ENCODE measurements at regions not wholly inside any gene's neighbourhood (a gene's known extent, or its start where the extent isn't known, plus 50 kb on each side); places are given as distances from the start of the nearest gene placed in this dataset.
A peak's percentile ranks its signal among the peaks of the same experiment; 100 is the strongest.

DNA sequence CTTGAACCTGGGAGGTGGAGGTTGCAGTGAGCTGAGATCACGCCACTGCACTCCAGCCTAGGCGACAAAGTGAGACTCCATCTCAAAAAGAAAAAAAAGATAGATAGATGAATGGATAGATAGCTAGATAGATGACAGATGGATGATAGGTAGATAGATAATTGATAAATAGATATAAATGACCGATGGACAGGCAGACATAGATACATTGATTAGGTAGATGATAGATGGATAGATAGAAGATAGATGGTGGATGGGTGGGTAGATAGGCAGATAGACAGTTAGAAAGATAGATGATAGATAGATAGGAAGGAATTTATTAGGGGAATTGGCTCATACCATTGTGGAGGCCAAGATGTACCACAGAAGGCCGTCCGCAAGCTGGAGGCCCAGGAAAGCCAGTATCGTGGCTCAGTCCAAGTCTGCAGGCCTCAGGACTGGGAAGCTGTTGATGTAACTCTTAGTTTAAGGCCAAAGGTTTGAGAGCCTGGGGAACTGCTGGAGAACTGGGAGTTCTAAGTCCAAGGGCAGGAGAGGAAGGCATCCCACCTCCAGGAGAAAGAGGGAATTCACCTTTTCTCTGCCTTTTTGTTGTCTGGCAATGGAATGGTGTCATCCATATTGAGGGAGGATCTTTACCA lies 156.1 kb downstream of the SEC14L1 start (continued):
- TF ChIP-seq, protein P1, sequence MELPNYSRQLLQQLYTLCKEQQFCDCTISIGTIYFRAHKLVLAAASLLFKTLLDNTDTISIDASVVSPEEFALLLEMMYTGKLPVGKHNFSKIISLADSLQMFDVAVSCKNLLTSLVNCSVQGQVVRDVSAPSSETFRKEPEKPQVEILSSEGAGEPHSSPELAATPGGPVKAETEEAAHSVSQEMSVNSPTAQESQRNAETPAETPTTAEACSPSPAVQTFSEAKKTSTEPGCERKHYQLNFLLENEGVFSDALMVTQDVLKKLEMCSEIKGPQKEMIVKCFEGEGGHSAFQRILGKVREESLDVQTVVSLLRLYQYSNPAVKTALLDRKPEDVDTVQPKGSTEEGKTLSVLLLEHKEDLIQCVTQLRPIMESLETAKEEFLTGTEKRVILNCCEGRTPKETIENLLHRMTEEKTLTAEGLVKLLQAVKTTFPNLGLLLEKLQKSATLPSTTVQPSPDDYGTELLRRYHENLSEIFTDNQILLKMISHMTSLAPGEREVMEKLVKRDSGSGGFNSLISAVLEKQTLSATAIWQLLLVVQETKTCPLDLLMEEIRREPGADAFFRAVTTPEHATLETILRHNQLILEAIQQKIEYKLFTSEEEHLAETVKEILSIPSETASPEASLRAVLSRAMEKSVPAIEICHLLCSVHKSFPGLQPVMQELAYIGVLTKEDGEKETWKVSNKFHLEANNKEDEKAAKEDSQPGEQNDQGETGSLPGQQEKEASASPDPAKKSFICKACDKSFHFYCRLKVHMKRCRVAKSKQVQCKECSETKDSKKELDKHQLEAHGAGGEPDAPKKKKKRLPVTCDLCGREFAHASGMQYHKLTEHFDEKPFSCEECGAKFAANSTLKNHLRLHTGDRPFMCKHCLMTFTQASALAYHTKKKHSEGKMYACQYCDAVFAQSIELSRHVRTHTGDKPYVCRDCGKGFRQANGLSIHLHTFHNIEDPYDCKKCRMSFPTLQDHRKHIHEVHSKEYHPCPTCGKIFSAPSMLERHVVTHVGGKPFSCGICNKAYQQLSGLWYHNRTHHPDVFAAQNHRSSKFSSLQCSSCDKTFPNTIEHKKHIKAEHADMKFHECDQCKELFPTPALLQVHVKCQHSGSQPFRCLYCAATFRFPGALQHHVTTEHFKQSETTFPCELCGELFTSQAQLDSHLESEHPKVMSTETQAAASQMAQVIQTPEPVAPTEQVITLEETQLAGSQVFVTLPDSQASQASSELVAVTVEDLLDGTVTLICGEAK (IDR thresholded peaks at IDR 0.05) = no peak
- TF ChIP-seq, protein P1 (CRISPR knock-in tag; IDR thresholded peaks at IDR 0.05) = no peak
- TF ChIP-seq MAF1 (CRISPR knock-in tag; IDR thresholded peaks at IDR 0.05; ENCODE audit: borderline replicate concordance) (no peak), ZNF737 (CRISPR knock-in tag; IDR thresholded peaks at IDR 0.05; ENCODE audit: borderline replicate concordance) (no peak), ZNF552 (CRISPR knock-in tag; IDR thresholded peaks at IDR 0.05; ENCODE audit: borderline replicate concordance) (no peak), CENPX (CRISPR knock-in tag; IDR thresholded peaks at IDR 0.05) (no peak), HCFC1 (IDR thresholded peaks at IDR 0.05; ENCODE audit: low read depth, low read length) (no peak), ZSCAN25 (CRISPR knock-in tag; IDR thresholded peaks at IDR 0.05) (no peak), ZNF282 (IDR thresholded peaks at IDR 0.05; ENCODE audit: partially characterized antibody) (no peak), FOXA1 (IDR thresholded peaks at IDR 0.05) (no peak), FOXA1 (CRISPR knock-in tag; IDR thresholded peaks at IDR 0.05) (no peak), HNF4G (IDR thresholded peaks at IDR 0.05; ENCODE audit: borderline replicate concordance, low read depth, low read length) (peak; percentile 55; the same call in 1 of the 2 replicates), HNF4G (CRISPR knock-in tag; IDR thresholded peaks at IDR 0.05; ENCODE audit: borderline replicate concordance, low read depth) (no peak), ZNF589 (CRISPR knock-in tag; conservative IDR thresholded peaks at IDR 0.05) (no peak), POLR2A (IDR thresholded peaks at IDR 0.05; ENCODE audit: insufficient read depth in 1 of 2, low read depth in 2 of 2, low read length in 2 of 2) (0 out of 4 replicates have a peak, but pooled peaks of 1 of the 2 experiments have one; percentile 16), KDM1A (CRISPR knock-in tag; IDR thresholded peaks at IDR 0.05) (no peak), ZNF230 (CRISPR knock-in tag; IDR thresholded peaks at IDR 0.05) (no peak), ZNF337 (CRISPR knock-in tag; IDR thresholded peaks at IDR 0.05; ENCODE audit: borderline replicate concordance, low read depth) (no peak), PRDM10 (CRISPR knock-in tag; IDR thresholded peaks at IDR 0.05; ENCODE audit: low read depth) (0 out of 2 replicates have a peak, but pooled peaks have one; percentile 54), MAFG (CRISPR knock-in tag; IDR thresholded peaks at IDR 0.05) (no peak)

Data from HepG2 (cell line).